Neural progenitor cell (in vitro differentiated cells): ENCODE measurements at regions not wholly inside any gene's neighbourhood (a gene's known extent, or its start where the extent isn't known, plus 50 kb on each side); places are given as distances from the start of the nearest gene placed in this dataset.
"Not testable (repeated sequence)": the region's sequence is repeated elsewhere in the genome, so short reads cannot be mapped to it uniquely, and the experiment has no call there.

Source experiments
- CTCF ChIP-seq: fragments of 200-600 bp; sonication (generic); IDR thresholded peaks from 2 replicates; pipeline ENCODE4 v1.5.1; 2017; ENCODE audit warnings: antibody characterized with exemption, mild to moderate bottlenecking
- EZH2 ChIP-seq: fragments of 200-600 bp; sonication (generic); IDR thresholded peaks from 2 replicates; pipeline ENCODE4 v1.6.1; 2017; ENCODE audit warnings: antibody characterized with exemption, mild to moderate bottlenecking, moderate library complexity
- EZH2phosphoT487 ChIP-seq: fragments of 200-600 bp; sonication (generic); IDR thresholded peaks from 2 replicates; pipeline ENCODE4 v1.6.1; 2017; ENCODE audit warnings: antibody characterized with exemption

- TF ChIP-seq CTCF, EZH2, EZH2phosphoT487: not testable (repeated sequence)
These were observed 262.5 kb upstream of the PTGER4 start for GRCh38 chr5:40417046-40417810.
